ENCODE measurements at regions not wholly inside any gene's neighbourhood (a gene's known extent, or its start where the extent isn't known, plus 50 kb on each side); places are given as distances from the start of the nearest gene placed in this dataset.

- H3K27me3 ChIP-seq = peaks cover 0 to 7% (median 0%) of the 10 kb centered on the region in 7 donors
- no peak overlapping the region for H3K27ac ChIP-seq
- intact Hi-C loops (cut with DNase I) = no loop called here
- no peak for DNase-seq
- H3K4me1 ChIP-seq = no peaks in the 10 kb centered on the region
- H3K9me3 ChIP-seq = peaks cover 0 to 43% (median 20%) of the 10 kb centered on the region in 11 donors
- no peaks in the 10 kb centered on the region for H3K36me3 ChIP-seq
- no peak overlapping the region for H3K4me3 ChIP-seq
- no peak for TF ChIP-seq CTCF (IDR thresholded peaks at IDR 0.05)
- ATAC-seq = no peak
Observed at GRCh38 chr1:4954392-4954791, 300.0 kb downstream of the AJAP1 start.

GRCh38 chr1:4951601-4952000, 297.2 kb downstream of the AJAP1 start:
- intact Hi-C loops (cut with DNase I) = no loop called here

GRCh38 chr1:4946343-4946742, 291.9 kb downstream of the AJAP1 start:
- Histone ChIP-seq H3K9me3 (no peaks in the 10 kb centered on the region), H3K27ac (no peak overlapping the region), H3K36me3 (no peaks in the 10 kb centered on the region), H3K4me3 (no peak overlapping the region), H3K4me1 (peaks cover 0 to 12% (median 4%) of the 10 kb centered on the region in 9 donors), H3K27me3 (peaks cover 0 to 5% (median 0%) of the 10 kb centered on the region in 7 donors)
- intact Hi-C loops (cut with DNase I) = no loop called here
- ATAC-seq (no peak), DNase-seq (no peak)
- WGBS, 2 donors = 86 to 88% methylated on average over 5 of the region's 5 CpGs
- TF ChIP-seq CTCF (IDR thresholded peaks at IDR 0.05) = no peak

More at GRCh38 chr1:4951601-4952000, 297.2 kb downstream of the AJAP1 start:
- no peak for ATAC-seq
- Histone ChIP-seq H3K4me1 (no peaks in the 10 kb centered on the region), H3K4me3 (no peak overlapping the region), H3K27ac (no peak overlapping the region), H3K27me3 (peaks cover 0 to 5% (median 0%) of the 10 kb centered on the region in 7 donors), H3K36me3 (no peaks in the 10 kb centered on the region), H3K9me3 (peaks cover 0 to 43% (median 20%) of the 10 kb centered on the region in 11 donors)
- DNase-seq = no peak
- 81 to 87% methylated on average over 8 of the region's 8 CpGs for WGBS, 2 donors
- no peak for TF ChIP-seq CTCF (IDR thresholded peaks at IDR 0.05)

GRCh38 chr1:4944911-4945310, 290.5 kb downstream of the AJAP1 start:
- 77 to 84% methylated on average over 9 of the region's 9 CpGs for WGBS, 2 donors
- TF ChIP-seq CTCF (IDR thresholded peaks at IDR 0.05) = no peak
- no peak for DNase-seq

More at GRCh38 chr1:4944911-4945310, 290.5 kb downstream of the AJAP1 start:
- Histone ChIP-seq H3K4me3 (no peak overlapping the region), H3K27me3 (peaks cover 0 to 5% (median 0%) of the 10 kb centered on the region in 7 donors), H3K27ac (no peak overlapping the region), H3K36me3 (no peaks in the 10 kb centered on the region), H3K4me1 (peaks cover 0 to 12% (median 4%) of the 10 kb centered on the region in 9 donors), H3K9me3 (peaks cover 0 to 3% (median 0%) of the 10 kb centered on the region in 11 donors)
- ATAC-seq = no peak
- intact Hi-C loops (cut with DNase I) = no loop called here

Measured in heart right ventricle (tissue), 16 donors.